GM11168 (cell line): ENCODE measurements at regions not wholly inside any gene's neighbourhood (a gene's known extent, or its start where the extent isn't known, plus 50 kb on each side); places are given as distances from the start of the nearest gene placed in this dataset.
"Not testable (repeated sequence)": the region's sequence is repeated elsewhere in the genome, so short reads cannot be mapped to it uniquely, and the experiment has no call there.

ENCODE experiments used
- in situ Hi-C: fragments of 300-500 bp; cut with MboI; formaldehyde crosslinking; loops from one replicate; pipeline ENCODE4 v1.12.0; 2022; ENCODE audit warnings: low sequenced_read_pairs; ENCODE audit not compliant: unreplicated experiment

DNA sequence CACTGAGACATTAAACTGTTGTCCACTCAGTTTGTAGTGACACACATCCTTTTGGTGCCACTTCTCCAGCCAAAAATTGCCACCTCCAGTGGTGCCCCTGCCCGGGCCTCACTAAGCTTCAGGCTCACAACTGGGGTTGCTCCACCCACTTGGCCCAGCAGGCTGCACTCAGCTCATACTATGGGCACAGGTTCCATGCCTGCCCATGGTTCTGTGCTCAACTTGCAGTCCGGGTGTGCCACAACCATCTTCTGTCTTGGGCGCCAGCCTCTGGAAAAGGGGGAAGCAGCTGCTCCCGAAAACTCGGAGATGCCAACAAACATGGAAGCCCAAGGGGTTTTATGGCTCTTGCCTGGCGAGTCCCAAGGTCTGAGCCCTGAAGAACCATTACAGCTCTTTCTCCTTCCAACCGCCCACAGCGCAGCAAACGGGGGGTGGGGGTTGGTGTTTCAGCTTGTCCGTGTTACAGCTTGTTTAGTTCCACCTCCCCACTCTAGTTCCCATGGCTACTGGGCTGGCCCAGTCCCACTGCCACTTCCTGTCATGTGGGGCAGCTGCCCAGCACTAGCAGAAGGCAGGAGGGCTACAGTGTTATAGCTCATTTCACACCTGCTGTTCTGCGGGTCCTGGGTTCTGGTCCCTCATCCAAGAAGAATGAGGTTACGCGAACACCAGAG lies 998.3 kb downstream of the SLC16A7 start:
- in situ Hi-C loops, result no loop called here

DNA sequence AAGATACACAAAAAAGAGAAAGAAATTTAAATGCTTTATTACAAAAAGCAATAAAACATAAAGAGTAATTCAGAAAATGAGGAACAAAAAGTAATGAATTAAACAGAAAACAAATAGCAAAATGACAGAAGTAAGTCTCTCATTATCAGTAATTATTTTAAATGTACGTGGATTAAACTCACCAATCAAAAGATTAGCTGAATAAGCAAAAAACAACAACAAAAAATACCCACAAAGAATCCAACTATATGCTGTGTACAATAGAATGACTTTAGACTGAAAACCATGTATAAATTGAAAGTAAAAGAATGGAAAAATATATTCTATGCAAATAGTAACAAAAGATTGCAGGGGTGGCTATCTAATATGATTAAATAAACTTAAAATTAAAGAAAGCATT lies 1006.8 kb downstream of the SLC16A7 start:
- in situ Hi-C loops, result no loop called here

DNA sequence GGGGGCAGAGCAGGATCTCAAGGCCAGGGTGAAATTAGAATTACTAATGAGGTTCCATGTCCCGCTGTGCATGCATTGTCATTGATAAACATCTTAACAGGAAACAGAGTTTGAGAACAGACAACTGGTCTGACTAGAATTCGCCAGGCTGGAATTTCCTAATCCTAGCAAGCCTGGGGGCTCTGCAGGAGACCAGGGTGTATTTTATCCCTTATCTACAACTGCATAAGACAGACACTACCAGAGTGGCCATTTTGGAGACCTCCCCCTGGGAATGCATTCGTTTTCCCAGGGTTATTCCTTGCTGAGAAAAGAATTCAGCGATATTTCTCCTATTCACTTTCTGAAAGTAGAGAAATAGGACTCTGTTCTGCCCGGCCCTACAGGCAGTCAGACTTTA lies 1007.6 kb downstream of the SLC16A7 start:
- in situ Hi-C loops, result not testable (repeated sequence)

- in situ Hi-C loops, result no loop called here
These were observed 1020.6 kb downstream of the SLC16A7 start for GRCh38 chr12:60616400-60616799.

DNA sequence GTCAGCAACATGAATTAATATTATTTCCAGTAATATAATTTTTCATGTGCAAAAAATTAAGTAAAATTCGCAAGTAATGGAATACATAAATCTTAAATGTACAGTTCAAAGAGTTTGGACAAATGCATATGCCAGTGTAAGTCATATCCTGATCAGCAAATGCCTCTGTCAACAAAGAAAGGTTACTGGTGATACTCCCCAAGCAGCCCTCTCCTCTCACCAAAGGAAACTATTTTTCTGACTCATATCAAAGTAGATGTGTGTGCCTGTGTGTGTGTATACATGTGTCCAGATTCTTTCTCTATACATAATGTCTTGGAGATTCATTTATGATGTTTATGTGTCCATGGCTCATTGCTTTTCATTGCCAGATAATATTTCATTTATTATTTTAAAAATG lies 1035.0 kb downstream of the SLC16A7 start:
- in situ Hi-C loops, result no loop called here

GRCh38 chr12:60644076-60644475 lies 1048.2 kb downstream of the SLC16A7 start:
- in situ Hi-C loops, result no loop called here

DNA sequence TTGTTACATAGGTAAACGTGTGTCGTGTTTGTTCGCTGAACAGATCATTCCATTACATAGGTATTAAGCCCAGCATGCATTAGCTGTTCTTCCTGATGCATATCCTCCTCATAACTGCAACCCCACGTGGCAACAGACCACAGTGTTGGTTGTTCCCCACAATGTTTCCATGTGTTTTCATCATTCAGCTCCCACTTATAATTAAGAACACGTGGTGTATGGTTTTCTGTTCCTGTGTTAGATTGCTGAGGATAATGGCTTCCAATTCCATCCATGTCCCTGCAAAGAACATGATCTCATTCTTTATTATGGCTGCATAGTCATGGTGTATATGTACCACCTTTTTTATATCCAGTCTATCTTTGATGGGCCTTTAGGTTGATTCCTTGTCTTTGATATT lies 1071.1 kb downstream of the SLC16A7 start:
- in situ Hi-C loops, result no loop called here

- in situ Hi-C loops, result no loop called here
These were observed 1077.1 kb downstream of the SLC16A7 start for GRCh38 chr12:60672949-60673348.

DNA sequence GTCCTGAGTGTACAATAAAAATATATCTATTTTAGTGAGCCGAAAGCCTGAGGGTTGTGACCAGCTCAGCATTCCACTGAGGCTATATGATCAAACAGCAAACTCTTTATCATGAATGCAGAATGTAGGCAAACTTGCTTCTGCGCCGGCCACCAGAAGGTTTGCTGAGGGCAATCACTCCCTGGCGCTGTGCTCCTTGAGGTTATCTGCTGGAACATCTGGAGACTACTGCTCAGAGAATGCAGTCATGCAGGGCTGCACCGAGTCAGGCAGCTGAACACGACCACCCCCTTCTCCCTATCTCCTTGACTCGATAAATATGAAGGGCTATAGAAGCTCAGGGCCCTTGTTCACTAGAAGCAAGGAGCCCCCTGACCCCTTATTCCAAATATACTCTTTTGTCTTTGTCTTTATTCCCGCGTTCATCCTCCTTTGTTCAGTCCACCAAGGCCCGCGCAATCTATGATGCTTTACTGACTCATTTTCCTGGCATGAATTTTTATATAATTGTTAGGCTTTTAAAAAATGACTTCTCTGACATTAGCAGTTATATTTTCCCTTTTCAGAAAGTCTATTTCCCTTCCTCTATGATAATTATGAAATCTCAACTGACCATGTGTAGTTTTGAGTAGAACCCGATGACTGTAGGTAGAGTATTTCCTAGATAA lies 1089.3 kb downstream of the SLC16A7 start:
- in situ Hi-C loops, result loop anchor here (25.0 kb wide), 1 partner anchor 1502 kb away; a partner anchor contains a TSS

DNA sequence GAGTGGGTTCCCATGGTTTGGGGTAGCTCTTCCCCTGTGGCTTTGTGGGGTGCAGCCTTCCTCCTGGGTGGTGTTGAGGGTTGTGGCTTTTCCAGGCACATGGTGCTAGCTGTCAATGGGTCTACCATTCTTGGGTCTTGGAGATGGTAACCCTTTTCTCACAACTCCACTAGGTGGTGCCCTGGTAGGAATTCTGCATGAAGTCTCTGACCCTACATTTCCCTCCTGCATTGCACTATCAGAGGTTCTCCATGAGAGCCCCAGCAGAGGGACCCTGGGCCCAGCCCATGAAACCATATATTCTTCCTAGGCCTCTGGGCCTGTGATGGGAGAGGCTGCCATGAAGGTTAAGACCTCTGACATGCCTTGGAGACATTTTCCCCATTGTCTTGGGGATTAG lies 1093.3 kb downstream of the SLC16A7 start:
- in situ Hi-C loops, result loop anchor here (25.0 kb wide), 1 partner anchor 1498 kb away; a partner anchor contains a TSS

DNA sequence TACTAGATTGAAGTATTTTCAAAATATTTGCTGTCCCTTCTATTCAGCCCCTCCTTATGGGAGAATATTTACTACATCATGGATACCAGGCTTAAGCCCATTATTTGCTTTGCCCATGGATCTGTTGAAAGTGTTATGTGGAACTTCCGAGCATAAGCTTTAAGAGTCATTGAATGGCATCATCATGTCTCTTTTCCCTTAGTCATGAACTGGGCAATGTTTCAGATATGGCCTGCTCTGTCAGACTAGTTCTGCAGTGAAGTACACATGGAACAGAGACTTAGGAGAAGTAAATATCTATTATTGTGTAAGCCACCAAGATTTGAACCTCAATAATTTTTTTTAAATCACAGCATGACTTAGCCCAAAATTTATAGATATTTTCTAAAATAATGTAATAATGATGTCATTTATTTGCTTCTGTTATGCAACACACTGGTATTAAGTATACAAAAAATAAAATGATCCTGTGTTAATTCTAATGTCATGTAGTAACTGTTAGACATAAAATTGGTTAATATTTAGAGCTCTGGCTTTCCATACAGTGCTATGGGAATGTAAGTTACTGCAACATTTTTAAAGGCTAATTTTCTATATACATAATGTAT lies 1097.3 kb downstream of the SLC16A7 start:
- in situ Hi-C loops, result loop anchor here (25.0 kb wide), 1 partner anchor 1494 kb away; a partner anchor contains a TSS

GRCh38 chr12:60704171-60704914 lies 1108.5 kb downstream of the SLC16A7 start:
- in situ Hi-C loops, result no loop called here

- in situ Hi-C loops, result no loop called here
These were observed 1114.4 kb downstream of the SLC16A7 start for GRCh38 chr12:60710246-60710645.

DNA sequence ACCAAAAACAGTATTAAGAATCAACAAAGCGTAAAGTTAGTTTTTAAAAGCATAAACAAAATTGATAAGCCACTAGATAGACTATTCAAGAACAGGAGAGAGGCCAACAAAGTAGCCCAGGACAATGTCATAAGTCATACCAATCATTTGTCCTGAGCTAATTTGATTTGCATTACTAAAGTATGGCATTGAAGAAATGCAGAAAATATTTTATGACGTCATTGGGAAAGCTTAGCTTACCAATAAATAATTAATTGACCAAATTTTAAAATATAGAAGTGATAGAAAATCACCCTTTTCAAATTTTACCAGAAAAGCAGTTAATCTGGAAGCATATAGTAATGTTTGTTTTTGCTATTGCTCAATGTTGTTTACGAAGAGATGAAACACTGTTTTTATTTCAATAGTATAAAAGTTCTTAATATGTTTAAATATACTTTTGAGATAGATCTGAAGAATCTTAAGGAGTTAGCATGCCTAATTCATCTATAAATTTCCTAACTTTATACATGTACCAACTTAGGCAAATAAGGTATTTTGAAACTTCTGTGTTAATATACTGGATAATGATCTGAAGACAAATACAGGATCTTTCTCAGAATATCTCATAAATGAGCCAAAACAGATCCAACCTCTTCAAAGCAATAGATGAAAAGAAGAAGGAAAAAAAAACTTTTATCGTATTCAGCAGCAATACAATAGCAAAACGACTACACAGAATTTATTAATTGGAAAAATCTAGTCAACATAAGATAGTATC lies 1118.5 kb downstream of the SLC16A7 start:
- in situ Hi-C loops, result no loop called here

- in situ Hi-C loops, result no loop called here
These were observed 1128.6 kb downstream of the SLC16A7 start for GRCh38 chr12:60724475-60724874.

GRCh38 chr12:60724984-60725383 lies 1129.2 kb downstream of the SLC16A7 start:
- in situ Hi-C loops, result no loop called here

DNA sequence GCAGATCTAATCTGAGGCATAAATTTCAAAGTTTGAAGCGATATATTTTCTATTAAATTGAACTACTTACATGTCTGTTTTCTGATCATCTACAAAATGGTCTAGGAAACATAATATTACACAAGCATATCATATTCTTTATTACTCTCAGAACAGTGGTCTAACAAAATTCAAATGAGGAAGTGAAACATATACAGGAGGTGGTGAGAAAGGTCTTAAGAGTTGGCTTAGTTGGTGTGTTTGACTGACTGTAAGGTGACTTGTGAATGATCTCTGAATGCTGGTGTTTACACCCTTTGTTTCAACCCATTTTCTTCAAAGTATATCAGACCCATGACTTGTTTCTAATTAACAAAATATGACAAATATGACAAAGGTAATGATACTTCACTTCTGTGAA lies 1156.8 kb downstream of the SLC16A7 start:
- in situ Hi-C loops, result no loop called here

DNA sequence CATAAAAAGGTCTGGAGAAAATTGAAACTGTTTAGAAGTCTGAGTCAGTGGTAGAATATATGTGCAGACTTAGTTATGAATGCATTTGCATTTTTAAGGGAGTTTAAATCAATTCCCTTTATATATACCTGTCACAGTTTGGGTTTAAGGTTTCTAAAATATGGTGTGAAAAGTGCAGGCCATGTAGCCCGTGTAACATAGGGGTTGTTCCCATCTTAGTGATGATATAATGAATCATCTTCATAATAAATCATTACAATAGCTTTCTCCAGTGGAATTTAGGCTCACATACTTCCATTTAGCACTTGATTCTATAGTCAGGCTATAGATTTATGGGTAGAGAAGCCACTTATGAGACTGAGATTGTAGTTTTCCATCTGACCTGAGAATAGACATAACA lies 1162.4 kb downstream of the SLC16A7 start:
- in situ Hi-C loops, result no loop called here

DNA sequence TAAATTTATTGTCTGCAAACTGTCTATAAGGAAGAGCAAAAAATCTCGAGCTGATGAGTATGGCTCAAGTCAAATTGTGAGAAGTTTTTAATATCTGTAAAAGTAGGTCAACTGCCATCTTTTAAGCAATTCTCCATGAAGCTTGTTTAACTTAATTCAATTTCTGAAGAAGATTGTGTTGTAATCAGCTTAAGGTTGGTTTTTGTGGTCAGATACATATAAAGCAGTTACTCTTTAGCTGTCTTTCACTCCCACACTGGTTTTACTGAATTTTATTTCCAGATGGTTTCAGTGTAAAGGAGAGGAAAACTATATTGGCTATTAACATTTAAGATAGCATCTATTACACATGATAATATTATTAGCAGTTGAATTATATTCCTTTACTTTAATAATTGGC lies 1165.1 kb downstream of the SLC16A7 start:
- in situ Hi-C loops, result no loop called here

DNA sequence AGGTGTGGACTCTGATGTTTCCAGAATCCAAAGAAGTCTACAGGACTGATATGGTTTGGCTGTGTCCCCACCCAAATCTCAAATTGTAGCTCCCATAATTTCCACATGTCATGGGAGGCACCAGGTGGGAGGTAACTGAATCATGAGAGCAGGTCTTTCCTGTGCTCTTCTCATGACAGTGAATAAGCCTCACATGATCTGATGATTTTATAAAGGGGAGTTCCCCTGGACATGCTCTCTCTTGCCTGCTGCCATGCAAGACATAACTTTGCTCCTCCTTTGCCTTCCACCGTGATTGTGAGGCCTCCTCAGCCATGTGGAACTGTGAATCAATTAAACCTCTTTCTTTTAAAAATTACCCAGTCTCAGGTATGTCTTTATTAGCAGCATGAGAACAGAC lies 1205.3 kb downstream of the SLC16A7 start:
- in situ Hi-C loops, result not testable (repeated sequence)
